ENCODE measurements at regions not wholly inside any gene's neighbourhood (a gene's known extent, or its start where the extent isn't known, plus 50 kb on each side); places are given as distances from the start of the nearest gene placed in this dataset.

- ATAC-seq (no peak), FAIRE-seq (no peak), DNase-seq (ENCODE audit: low read depth, low spot score) (no peak)
- H3K79me2 ChIP-seq (ENCODE audit: control insufficient read depth, insufficient read depth, low read length) = no peaks in the 10 kb centered on the region
- CTCF ChIA-PET = no interaction called here
- no peaks in the 10 kb centered on the region for H3K27me3 ChIP-seq (replicated peaks in 1 of 2; ENCODE audit: control insufficient read depth in 2 of 2, insufficient read depth in 2 of 2, low read length in 1 of 2)
- H3K9ac ChIP-seq (ENCODE audit: control insufficient read depth, insufficient read depth, low read length) = no peak overlapping the region
- H3K4me2 ChIP-seq (ENCODE audit: control insufficient read depth, insufficient read depth) = no peak overlapping the region
- no TSS peak for BruUV-seq (replicated peaks)
- H3K36me3 ChIP-seq (ENCODE audit: control insufficient read depth in 2 of 2, insufficient read depth in 2 of 2, low read length in 1 of 2) = no peaks in the 10 kb centered on the region
- 17% methylated on average over 6 of the region's 6 CpGs for WGBS (ENCODE audit: insufficient coverage, insufficient replicate concordance, low lambda C conversion rate, missing lambda C conversion rate)
- no peak for TF ChIP-seq ATF7 (IDR thresholded peaks at IDR 0.05; ENCODE audit: low read depth)
- no peak for TF ChIP-seq TAF1 (IDR thresholded peaks at IDR 0.05; ENCODE audit: borderline replicate concordance, low read depth, low read length)
- SMC1A ChIA-PET (ENCODE audit: uncharacterized antibody, unreplicated experiment) = no interaction called here
- RAD21 ChIA-PET (ENCODE audit: unreplicated experiment) = no interaction called here
- POLR2A ChIA-PET = no interaction called here
- intact Hi-C loops (cut with micrococcal nuclease; ENCODE audit: unreplicated experiment) (no loop called here), in situ Hi-C loops (cut with MboI) (no loop called here)
- H3K9me3 ChIP-seq (replicated peaks; ENCODE audit: control insufficient read depth, insufficient read depth, low read length) = no peaks in the 10 kb centered on the region; the same call in 2 of the 3 replicates
- no peaks in the 10 kb centered on the region for H3K4me1 ChIP-seq (ENCODE audit: control insufficient read depth, insufficient read depth, low read length)
- no peaks in the 10 kb centered on the region for H4K20me1 ChIP-seq (ENCODE audit: control insufficient read depth, insufficient read depth)
- no peak overlapping the region for H3K4me3 ChIP-seq
- H2AFZ ChIP-seq (ENCODE audit: control insufficient read depth, low read depth, low read length) = no peak overlapping the region
- no peak overlapping the region for H3K27ac ChIP-seq (ENCODE audit: control insufficient read depth, insufficient read depth)
These were observed 70.8 kb upstream of the FGFR2 start for GRCh38 chr10:121669028-121669374.

DNA sequence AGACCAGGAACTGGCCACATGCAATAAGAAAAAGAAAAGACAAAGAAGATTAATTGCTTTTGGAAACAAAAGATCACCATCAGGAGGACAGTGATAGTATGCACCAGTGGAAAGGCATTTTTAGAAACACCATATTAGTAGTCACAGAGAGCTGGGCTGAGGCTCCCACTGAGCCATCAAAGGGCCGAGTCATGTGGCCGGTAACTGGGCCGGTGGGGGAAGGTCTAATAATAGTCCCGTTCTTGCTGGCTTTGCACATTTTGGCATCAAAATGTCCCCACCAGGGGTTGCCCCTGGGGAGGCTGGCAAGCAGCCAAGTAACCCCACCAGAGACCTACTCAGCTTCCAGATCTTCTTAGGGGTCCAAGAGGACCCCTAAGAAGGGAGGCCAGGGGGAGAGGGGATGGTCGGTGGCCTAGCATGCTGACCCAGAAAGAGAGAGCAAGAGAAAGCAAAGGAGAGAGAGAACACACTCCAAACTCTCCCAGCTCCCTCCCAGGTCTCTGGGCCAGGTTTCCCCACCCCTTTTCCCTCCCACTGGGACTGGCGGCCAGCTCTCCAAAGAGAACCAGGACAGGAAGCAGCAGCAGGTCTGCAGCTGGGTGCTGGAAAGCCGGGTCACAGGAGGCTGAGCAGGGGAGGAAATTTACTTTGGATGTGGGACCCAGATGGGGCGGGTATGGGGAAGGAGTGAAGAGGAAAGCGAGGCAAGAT is 70.2 kb upstream of the FGFR2 start:
- no peak for ATAC-seq
- Histone ChIP-seq H3K36me3 (ENCODE audit: control insufficient read depth in 2 of 2, insufficient read depth in 2 of 2, low read length in 1 of 2) (no peaks in the 10 kb centered on the region), H3K27me3 (replicated peaks in 1 of 2; ENCODE audit: control insufficient read depth in 2 of 2, insufficient read depth in 2 of 2, low read length in 1 of 2) (no peaks in the 10 kb centered on the region), H3K4me3 (no peak overlapping the region), H3K79me2 (ENCODE audit: control insufficient read depth, insufficient read depth, low read length) (no peaks in the 10 kb centered on the region), H3K9ac (ENCODE audit: control insufficient read depth, insufficient read depth, low read length) (no peak overlapping the region), H3K4me1 (ENCODE audit: control insufficient read depth, insufficient read depth, low read length) (no peaks in the 10 kb centered on the region), H4K20me1 (ENCODE audit: control insufficient read depth, insufficient read depth) (no peaks in the 10 kb centered on the region), H3K27ac (ENCODE audit: control insufficient read depth, insufficient read depth) (no peak overlapping the region), H3K9me3 (replicated peaks; ENCODE audit: control insufficient read depth, insufficient read depth, low read length) (no peaks in the 10 kb centered on the region; the same call in 2 of the 3 replicates), H2AFZ (ENCODE audit: control insufficient read depth, low read depth, low read length) (no peak overlapping the region), H3K4me2 (ENCODE audit: control insufficient read depth, insufficient read depth) (no peak overlapping the region)
- BruUV-seq (replicated peaks) = no TSS peak
- 12% methylated on average over 9 of the region's 9 CpGs for WGBS (ENCODE audit: insufficient coverage, insufficient replicate concordance, low lambda C conversion rate, missing lambda C conversion rate)
- intact Hi-C loops (cut with micrococcal nuclease; ENCODE audit: unreplicated experiment) (no loop called here), in situ Hi-C loops (cut with MboI) (no loop called here)
- no peak for FAIRE-seq
- RAD21 ChIA-PET (ENCODE audit: unreplicated experiment) = no interaction called here
- CTCF ChIA-PET = no interaction called here
- TF ChIP-seq IRF5 (IDR thresholded peaks at IDR 0.05; ENCODE audit: borderline replicate concordance) = no peak
- no peak for TF ChIP-seq RB1 (IDR thresholded peaks at IDR 0.05; ENCODE audit: borderline replicate concordance)
- POLR2A ChIA-PET = no interaction called here
- SMC1A ChIA-PET (ENCODE audit: uncharacterized antibody, unreplicated experiment) = no interaction called here
- no peak for DNase-seq (ENCODE audit: low read depth, low spot score)

Measured in GM12878 (cell line).